ENCODE measurements at regions not wholly inside any gene's neighbourhood (a gene's known extent, or its start where the extent isn't known, plus 50 kb on each side); places are given as distances from the start of the nearest gene placed in this dataset.

- TF ChIP-seq CTCF (IDR thresholded peaks at IDR 0.05) (no peak), POLR2AphosphoS5 (IDR thresholded peaks at IDR 0.05) (no peak), POLR2A (IDR thresholded peaks at IDR 0.05) (no peak), EP300 (IDR thresholded peaks at IDR 0.05) (no peak)
Measured at GRCh38 chr4:62533573-62533972, 1333.4 kb downstream of the ADGRL3 start.
